Ovary (tissue), 7 donors: ENCODE measurements at regions not wholly inside any gene's neighbourhood (a gene's known extent, or its start where the extent isn't known, plus 50 kb on each side); places are given as distances from the start of the nearest gene placed in this dataset.

Experiments
- DNase-seq, 5 donors: peaks; one replicate each; pipeline ENCODE4 v3.0.0-alpha.2; 2019 to 2020
- H3K27ac ChIP-seq, 2 donors: fragments of 200-600 bp; one replicate each; pipeline versions ENCODE4 v1.5.1 to v1.8.0; 2019 to 2022
- H3K27me3 ChIP-seq: fragments of 200-600 bp; one replicate; pipeline ENCODE4 v1.8.0; 2022
- H3K36me3 ChIP-seq: fragments of 200-600 bp; sonication (generic); one replicate; pipeline ENCODE4 v1.5.1; 2019
- H3K4me1 ChIP-seq: one replicate; pipeline ENCODE4 v1.8.1; 2013; ENCODE audit warnings: mild to moderate bottlenecking, moderate library complexity; ENCODE audit not compliant: insufficient read depth
- H3K4me3 ChIP-seq: fragments of 200-600 bp; sonication (generic); one replicate; pipeline ENCODE4 v1.5.1; 2017
- H3K9me3 ChIP-seq, 2 donors: fragments of 200-600 bp in 1 of 2; sonication (generic) in 1 of 2; one replicate each; pipeline versions ENCODE4 v1.5.1 to v1.8.1; 2013 to 2019; ENCODE audit warnings: mild to moderate bottlenecking in 1 of 2, moderate library complexity in 1 of 2
- CTCF ChIP-seq, 3 donors: fragments of 450-650 bp in 2 of 3; fragments of 200-600 bp in 1 of 3; IDR thresholded peaks; one replicate each; pipeline versions ENCODE4 v1.5.1 to v1.8.0; 2016 to 2022; ENCODE audit warnings: antibody characterized with exemption in 3 of 3, mild to moderate bottlenecking in 1 of 3
- EP300 ChIP-seq: sonication (generic); formaldehyde crosslinking; IDR thresholded peaks from one replicate; pipeline ENCODE4 v1.6.1; 2017; ENCODE audit warnings: antibody characterized with exemption
- POLR2A ChIP-seq: fragments of 450-650 bp; IDR thresholded peaks from one replicate; pipeline ENCODE4 v1.6.1; 2017; ENCODE audit warnings: antibody characterized with exemption, mild to moderate bottlenecking, moderate library complexity
- WGBS, 3 donors: extraction: QIAGEN DNeasy Blood & Tissue Kit in 1 of 3; methylation state at CpG; one replicate each; pipeline versions ENCODE4 v1.1.5 to v1.1.7; 2013 to 2017; 5-methylcytosine and 5-hydroxymethylcytosine counted together
- intact Hi-C, 4 donors: fragments of 100-400 bp; cut with DNase I; formaldehyde crosslinking; loops; one replicate each; pipeline versions ENCODE4 v1.11.0 to v1.15.1; 2022 to 2023
- donor health status: DM: no; HTN: no; CAD: no; lungs with moderate emphysema.
- donor health status: DM: no; HTN: no; CAD: no.
- donor health status: Bipolar disorder and iron deficiency.
- donor health status: DM: no; HTN: no; CAD: no.
- donor health status: DM: yes; HTN: yes; CAD: no.

GRCh38 chr13:107733276-107733675 lies 482.1 kb downstream of the LIG4 start:
- Histone ChIP-seq H3K27ac (no peak overlapping the region), H3K9me3 (no peaks in the 10 kb centered on the region), H3K4me1 (no peaks in the 10 kb centered on the region), H3K4me3 (no peak overlapping the region), H3K36me3 (no peaks in the 10 kb centered on the region), H3K27me3 (no peaks in the 10 kb centered on the region)
- intact Hi-C loops = no loop called here
- no peak for DNase-seq
- TF ChIP-seq CTCF (IDR thresholded peaks at IDR 0.05) = no peak
- no peak for TF ChIP-seq POLR2A

GRCh38 chr13:107730813-107731212 lies 484.5 kb downstream of the LIG4 start:
- no peak for DNase-seq
- WGBS, 3 donors = 70 to 78% (median 77%) methylated on average over 6 of the region's 6 CpGs
- H3K36me3 ChIP-seq = no peaks in the 10 kb centered on the region
- H3K9me3 ChIP-seq = no peaks in the 10 kb centered on the region
- no peak for TF ChIP-seq POLR2A
- no peaks in the 10 kb centered on the region for H3K4me1 ChIP-seq
- H3K27ac ChIP-seq = no peak overlapping the region
- no peaks in the 10 kb centered on the region for H3K27me3 ChIP-seq
- intact Hi-C loops = no loop called here
- no peak overlapping the region for H3K4me3 ChIP-seq

- intact Hi-C loops = no loop called here
- no peaks in the 10 kb centered on the region for H3K36me3 ChIP-seq
- no peak for TF ChIP-seq EP300
- no peak for TF ChIP-seq CTCF (IDR thresholded peaks at IDR 0.05)
- no peak for TF ChIP-seq POLR2A
- 41 to 49% (median 42%) methylated on average over 13 of the region's 13 CpGs for WGBS, 3 donors
- no peaks in the 10 kb centered on the region for H3K4me1 ChIP-seq
- no peaks in the 10 kb centered on the region for H3K9me3 ChIP-seq
- H3K27ac ChIP-seq = no peak overlapping the region
- no peak overlapping the region for H3K4me3 ChIP-seq
- no peaks in the 10 kb centered on the region for H3K27me3 ChIP-seq
- DNase-seq = no peak
Observed at GRCh38 chr13:107721125-107721869, 494.0 kb downstream of the LIG4 start.

GRCh38 chr13:107716741-107717140 lies 498.6 kb downstream of the LIG4 start:
- TF ChIP-seq EP300 (no peak), POLR2A (no peak), CTCF (IDR thresholded peaks at IDR 0.05) (no peak)
- WGBS, 3 donors = 63 to 73% (median 73%) methylated on average over 4 of the region's 4 CpGs
- no peak overlapping the region for H3K27ac ChIP-seq
- no peak overlapping the region for H3K4me3 ChIP-seq
- DNase-seq = no peak
- H3K36me3 ChIP-seq = no peaks in the 10 kb centered on the region
- no peaks in the 10 kb centered on the region for H3K9me3 ChIP-seq
- intact Hi-C loops = no loop called here
- no peaks in the 10 kb centered on the region for H3K27me3 ChIP-seq
- no peaks in the 10 kb centered on the region for H3K4me1 ChIP-seq

- Histone ChIP-seq H3K27me3 (no peaks in the 10 kb centered on the region), H3K4me1 (no peaks in the 10 kb centered on the region), H3K9me3 (no peaks in the 10 kb centered on the region), H3K36me3 (no peaks in the 10 kb centered on the region), H3K4me3 (no peak overlapping the region), H3K27ac (no peak overlapping the region)
- intact Hi-C loops = no loop called here
- WGBS, 3 donors = 69 to 73% (median 71%) methylated on average over 7 of the region's 7 CpGs
- DNase-seq = no peak
- no peak for TF ChIP-seq EP300
- TF ChIP-seq CTCF (IDR thresholded peaks at IDR 0.05) = no peak
- no peak for TF ChIP-seq POLR2A
Observed at GRCh38 chr13:107716241-107716640, 499.1 kb downstream of the LIG4 start.
